ENCODE measurements at regions not wholly inside any gene's neighbourhood (a gene's known extent, or its start where the extent isn't known, plus 50 kb on each side); places are given as distances from the start of the nearest gene placed in this dataset.

DNA sequence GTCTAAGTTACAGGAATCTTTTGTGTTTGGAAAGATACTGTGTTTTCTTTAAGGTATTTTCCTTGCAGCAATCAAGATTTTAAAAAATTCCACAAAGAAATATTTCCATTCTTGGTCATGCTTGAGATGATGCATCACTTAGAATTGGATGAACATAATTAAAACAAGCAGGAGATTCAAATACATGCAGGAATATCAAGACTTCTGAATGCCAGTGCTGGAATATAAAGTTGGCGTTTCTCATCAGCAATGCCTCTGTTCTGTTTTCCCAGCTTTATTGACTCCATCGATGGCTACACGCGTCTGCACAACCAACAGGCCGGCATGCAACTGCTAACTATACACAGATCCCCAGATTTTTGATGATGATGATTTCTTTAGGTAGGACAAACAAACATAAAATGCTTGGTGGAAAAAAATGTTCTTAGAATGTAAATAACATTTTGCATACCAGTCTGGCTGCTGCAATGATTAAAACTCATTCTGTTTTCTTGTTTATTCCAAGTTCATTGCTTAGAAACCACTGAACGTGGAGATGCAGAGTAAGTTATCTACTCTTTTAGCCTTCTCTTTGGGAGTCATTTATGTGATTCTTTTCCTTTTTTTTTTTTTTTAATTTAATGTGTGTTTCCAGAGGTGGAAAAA, 91.3 kb upstream of the FAM171A1 start:
- DNase-seq (ENCODE audit: low read depth in 2 of 3, low spot score in 1 of 3), result no peak

DNA sequence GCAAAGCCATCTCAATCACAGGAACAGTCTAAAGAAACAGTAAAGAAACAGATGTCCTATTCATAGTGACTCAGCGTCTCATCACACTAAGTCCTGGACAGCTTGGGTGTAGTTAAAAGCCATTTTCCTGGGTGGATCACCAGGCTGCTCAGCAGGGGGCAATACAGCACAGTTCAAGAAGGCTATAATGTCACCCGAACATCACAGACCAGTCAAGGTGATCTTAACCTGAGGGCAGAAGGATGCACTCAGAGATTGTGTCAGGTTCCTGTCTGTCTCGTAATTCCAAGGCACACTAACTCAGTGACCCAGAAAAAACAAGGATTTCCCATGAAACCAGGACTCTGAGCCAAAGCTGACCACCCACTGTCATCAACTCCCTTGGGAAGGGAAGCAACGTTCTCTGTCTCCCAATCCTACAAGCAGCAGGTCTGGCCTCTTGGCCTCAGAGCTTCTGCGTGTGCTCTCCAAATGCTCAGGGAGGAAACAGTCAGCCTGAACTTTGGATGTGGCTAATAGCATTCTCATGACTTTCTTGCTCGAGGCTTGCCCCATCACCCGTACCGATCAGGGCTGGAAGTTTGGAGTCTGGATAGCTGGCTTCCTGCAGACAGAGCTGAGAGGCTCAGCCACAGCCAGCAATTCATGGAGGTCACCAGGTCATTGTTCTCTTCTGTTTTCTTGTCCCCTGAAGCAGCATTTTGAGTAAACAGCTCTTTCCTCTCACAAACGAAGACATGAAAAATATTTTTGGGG, 90.4 kb upstream of the FAM171A1 start:
- no peak for DNase-seq (ENCODE audit: low read depth in 2 of 3, low spot score in 1 of 3)

- DNase-seq (ENCODE audit: low read depth in 2 of 3, low spot score in 1 of 3), result no peak
Measured at GRCh38 chr10:15460661-15461060, 89.6 kb upstream of the FAM171A1 start.

GRCh38 chr10:15459218-15459617, 88.1 kb upstream of the FAM171A1 start:
- DNase-seq (ENCODE audit: low read depth in 2 of 3, low spot score in 1 of 3), result no peak

DNA sequence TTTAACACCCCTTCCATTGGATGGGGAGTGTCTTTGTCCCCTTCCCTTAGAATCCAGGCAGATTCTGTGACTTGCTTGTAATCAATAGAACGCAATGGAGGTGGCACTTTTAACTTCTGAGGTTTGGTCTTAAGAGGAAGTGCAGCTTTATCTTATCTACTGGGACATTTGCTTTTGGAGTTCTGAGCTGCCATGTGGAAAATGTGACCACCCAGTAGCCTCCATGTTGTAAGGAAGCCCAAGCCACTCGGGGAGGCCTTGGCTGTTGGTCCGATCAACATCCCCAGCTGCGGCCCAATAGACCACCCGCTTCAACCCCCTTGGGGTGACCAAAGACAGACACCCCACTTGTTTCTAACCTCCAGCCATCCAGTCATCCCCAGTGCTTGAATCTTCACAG, 86.3 kb upstream of the FAM171A1 start:
- no peak for DNase-seq (ENCODE audit: low read depth in 2 of 3, low spot score in 1 of 3)

DNA sequence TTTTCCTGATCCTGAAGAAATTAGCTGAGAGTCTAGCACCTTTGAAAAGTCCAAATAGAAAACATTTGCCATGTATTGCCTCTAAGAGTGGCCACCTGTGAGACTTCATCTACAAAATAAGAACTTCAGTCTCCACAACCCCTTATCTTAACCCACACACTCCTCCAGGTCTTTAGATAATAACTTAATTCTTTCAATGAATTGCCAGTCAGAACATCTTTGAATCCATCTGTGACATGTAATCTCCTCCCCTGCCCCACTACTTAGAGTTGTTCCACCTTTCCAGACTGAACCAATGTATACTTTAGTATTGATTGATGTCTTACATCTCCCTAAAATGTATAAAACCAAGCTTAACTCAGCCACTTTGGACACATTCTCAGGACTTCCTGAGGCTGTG, 84.4 kb upstream of the FAM171A1 start:
- no peak for DNase-seq (ENCODE audit: low read depth in 2 of 3, low spot score in 1 of 3)

GRCh38 chr10:15453926-15454325, 82.8 kb upstream of the FAM171A1 start:
- DNase-seq (ENCODE audit: low read depth in 2 of 3, low spot score in 1 of 3), result no peak

- no peak for DNase-seq (ENCODE audit: low read depth in 2 of 3, low spot score in 1 of 3)
Measured at GRCh38 chr10:15453457-15453856, 82.4 kb upstream of the FAM171A1 start.

DNA sequence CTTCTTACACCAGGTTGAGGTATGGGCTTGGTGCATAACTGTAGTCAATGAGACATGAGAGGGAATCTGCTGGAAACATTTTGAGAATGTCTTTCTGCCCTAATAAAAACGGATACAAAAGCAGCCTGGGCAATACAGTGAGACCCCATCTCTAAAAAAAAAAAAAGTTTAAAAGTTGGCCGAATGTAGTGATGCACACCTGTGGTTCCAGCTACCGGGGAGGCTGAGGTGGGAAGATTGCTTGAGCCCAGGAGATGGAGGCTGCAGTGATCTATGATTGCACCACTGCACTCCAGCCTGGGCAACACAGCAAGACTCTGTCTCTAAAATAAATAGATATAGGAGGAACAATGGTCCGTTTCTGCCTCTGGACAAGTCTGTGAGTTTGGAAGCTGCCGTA, 81.5 kb upstream of the FAM171A1 start:
- DNase-seq (ENCODE audit: low read depth in 2 of 3, low spot score in 1 of 3), result no peak

GRCh38 chr10:15451137-15452094, 80.3 kb upstream of the FAM171A1 start:
- DNase-seq (ENCODE audit: low read depth in 2 of 3, low spot score in 1 of 3), result no peak

DNA sequence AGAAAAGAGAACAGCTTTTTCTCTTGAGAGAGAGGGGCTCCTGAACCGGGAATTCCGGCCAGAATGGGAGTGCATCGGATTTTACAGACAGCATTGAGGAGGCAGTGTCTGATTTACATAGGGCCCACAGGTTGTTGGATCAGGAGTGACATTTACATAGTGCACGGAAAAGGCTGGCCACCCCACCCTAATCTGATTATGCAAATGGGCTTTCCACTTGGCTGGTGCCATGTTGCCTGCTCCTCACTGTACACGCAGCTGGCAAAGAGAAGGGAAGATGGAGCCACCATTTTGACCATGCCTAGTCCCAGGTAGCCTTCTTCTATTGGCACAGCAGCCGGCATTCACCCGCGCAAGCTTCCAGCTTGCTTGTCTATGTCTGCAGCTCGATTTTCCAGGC, 77.5 kb upstream of the FAM171A1 start:
- DNase-seq (ENCODE audit: low read depth in 2 of 3, low spot score in 1 of 3), result no peak

DNA sequence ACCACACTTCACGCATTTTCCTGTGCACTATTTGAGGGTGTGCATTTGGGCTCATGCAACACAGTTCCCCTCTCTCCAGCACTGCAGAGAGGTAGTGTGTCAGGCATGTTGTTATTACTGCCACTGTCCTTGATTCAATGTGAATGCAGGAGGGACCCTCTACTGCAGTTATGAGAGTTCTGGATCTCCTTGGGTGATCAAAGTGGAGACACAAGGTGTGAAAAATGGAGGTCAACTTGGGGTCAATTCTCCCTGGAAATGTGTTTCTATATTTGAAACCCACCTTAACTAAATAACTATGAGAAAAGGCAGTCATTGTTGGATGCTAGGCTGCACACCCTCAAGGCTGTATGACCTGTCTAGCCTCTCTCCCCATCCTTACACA, 73.9 kb upstream of the FAM171A1 start:
- DNase-seq (ENCODE audit: low read depth in 2 of 3, low spot score in 1 of 3), result no peak

GRCh38 chr10:15444105-15445005, 73.3 kb upstream of the FAM171A1 start:
- no peak for DNase-seq (ENCODE audit: low read depth in 2 of 3, low spot score in 1 of 3)

GRCh38 chr10:15442056-15442455, 71.0 kb upstream of the FAM171A1 start:
- no peak for DNase-seq (ENCODE audit: low read depth in 2 of 3, low spot score in 1 of 3)

GRCh38 chr10:15440204-15440711, 69.2 kb upstream of the FAM171A1 start:
- no peak for DNase-seq (ENCODE audit: low read depth in 2 of 3, low spot score in 1 of 3)

GRCh38 chr10:15439341-15439842, 68.3 kb upstream of the FAM171A1 start:
- no peak for DNase-seq (ENCODE audit: low read depth in 2 of 3, low spot score in 1 of 3)

- DNase-seq (ENCODE audit: low read depth in 2 of 3, low spot score in 1 of 3), result no peak
Measured at GRCh38 chr10:15436696-15437095, 65.6 kb upstream of the FAM171A1 start.

- DNase-seq (ENCODE audit: low read depth in 2 of 3, low spot score in 1 of 3), result peak in 1 of 3 donors; percentile 52
Measured at GRCh38 chr10:15433850-15434537, 62.9 kb upstream of the FAM171A1 start.

- DNase-seq (ENCODE audit: low read depth in 2 of 3, low spot score in 1 of 3), result no peak
Measured at GRCh38 chr10:15432266-15432665, 61.2 kb upstream of the FAM171A1 start.

Data from stimulated activated CD4-positive, alpha-beta T cell treated with anti-CD3 and anti-CD28 coated beads, Interleukin-12 subunit alpha, Interleukin-12 subunit beta, amount 100 ng/mL, for 48 hours (primary cell).